ENCODE measurements at regions not wholly inside any gene's neighbourhood (a gene's known extent, or its start where the extent isn't known, plus 50 kb on each side); places are given as distances from the start of the nearest gene placed in this dataset.

GRCh38 chr12:28896421-28896820 lies 252.7 kb upstream of the FAR2 start:
- TF ChIP-seq, protein P1, sequence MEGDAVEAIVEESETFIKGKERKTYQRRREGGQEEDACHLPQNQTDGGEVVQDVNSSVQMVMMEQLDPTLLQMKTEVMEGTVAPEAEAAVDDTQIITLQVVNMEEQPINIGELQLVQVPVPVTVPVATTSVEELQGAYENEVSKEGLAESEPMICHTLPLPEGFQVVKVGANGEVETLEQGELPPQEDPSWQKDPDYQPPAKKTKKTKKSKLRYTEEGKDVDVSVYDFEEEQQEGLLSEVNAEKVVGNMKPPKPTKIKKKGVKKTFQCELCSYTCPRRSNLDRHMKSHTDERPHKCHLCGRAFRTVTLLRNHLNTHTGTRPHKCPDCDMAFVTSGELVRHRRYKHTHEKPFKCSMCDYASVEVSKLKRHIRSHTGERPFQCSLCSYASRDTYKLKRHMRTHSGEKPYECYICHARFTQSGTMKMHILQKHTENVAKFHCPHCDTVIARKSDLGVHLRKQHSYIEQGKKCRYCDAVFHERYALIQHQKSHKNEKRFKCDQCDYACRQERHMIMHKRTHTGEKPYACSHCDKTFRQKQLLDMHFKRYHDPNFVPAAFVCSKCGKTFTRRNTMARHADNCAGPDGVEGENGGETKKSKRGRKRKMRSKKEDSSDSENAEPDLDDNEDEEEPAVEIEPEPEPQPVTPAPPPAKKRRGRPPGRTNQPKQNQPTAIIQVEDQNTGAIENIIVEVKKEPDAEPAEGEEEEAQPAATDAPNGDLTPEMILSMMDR (IDR thresholded peaks at IDR 0.05): no peak
- H3K36me3 Mint-ChIP-seq (ENCODE audit: unreplicated experiment): no peaks in the 10 kb centered on the region
- peaks cover 12% of the 10 kb centered on the region for H3K9me3 Mint-ChIP-seq (ENCODE audit: unreplicated experiment)
- DNase-seq (ENCODE audit: extremely low spot score, unreplicated experiment): no peak
- peaks cover 21% of the 10 kb centered on the region for H3K4me1 Mint-ChIP-seq (ENCODE audit: unreplicated experiment)
- no peaks in the 10 kb centered on the region for H3K27me3 Mint-ChIP-seq (ENCODE audit: unreplicated experiment)
- H3K4me3 Mint-ChIP-seq (ENCODE audit: unreplicated experiment): no peak overlapping the region
- no peak overlapping the region for H3K27ac Mint-ChIP-seq (ENCODE audit: unreplicated experiment)

- TF ChIP-seq, protein P1 (IDR thresholded peaks at IDR 0.05): no peak
- no peaks in the 10 kb centered on the region for H3K36me3 Mint-ChIP-seq (ENCODE audit: unreplicated experiment)
- no peak overlapping the region for H3K27ac Mint-ChIP-seq (ENCODE audit: unreplicated experiment)
- DNase-seq (ENCODE audit: extremely low spot score, unreplicated experiment): no peak
- H3K4me3 Mint-ChIP-seq (ENCODE audit: unreplicated experiment): no peak overlapping the region
- H3K4me1 Mint-ChIP-seq (ENCODE audit: unreplicated experiment): peaks cover 19% of the 10 kb centered on the region
- H3K27me3 Mint-ChIP-seq (ENCODE audit: unreplicated experiment): no peaks in the 10 kb centered on the region
- H3K9me3 Mint-ChIP-seq (ENCODE audit: unreplicated experiment): peaks cover 12% of the 10 kb centered on the region
Observed at GRCh38 chr12:28898038-28898437, 251.0 kb upstream of the FAR2 start.

DNA sequence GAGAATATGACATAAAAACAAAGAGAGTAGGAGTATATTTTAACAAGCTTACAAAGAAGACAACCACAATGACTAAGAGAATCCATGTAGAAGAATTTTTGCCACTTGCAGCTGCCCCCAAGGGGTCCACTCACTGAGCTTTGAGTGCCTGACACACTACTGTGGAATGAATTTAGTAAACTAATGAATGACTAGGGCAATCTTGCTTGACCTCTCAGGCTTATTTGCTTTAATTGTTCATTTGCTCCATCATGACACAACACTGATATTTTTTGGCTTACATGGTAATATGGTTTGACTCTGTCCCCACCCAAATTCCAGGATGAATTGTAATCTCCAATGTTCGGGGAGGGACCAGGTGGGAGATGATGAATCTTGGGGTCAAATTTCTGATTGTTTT lies 249.1 kb upstream of the FAR2 start:
- Mint-ChIP-seq H3K9me3 (ENCODE audit: unreplicated experiment) (peaks cover 21% of the 10 kb centered on the region), H3K27ac (ENCODE audit: unreplicated experiment) (peak overlapping the region; percentile 8), H3K36me3 (ENCODE audit: unreplicated experiment) (no peaks in the 10 kb centered on the region), H3K4me1 (ENCODE audit: unreplicated experiment) (peaks cover 8% of the 10 kb centered on the region), H3K27me3 (ENCODE audit: unreplicated experiment) (no peaks in the 10 kb centered on the region), H3K4me3 (ENCODE audit: unreplicated experiment) (no peak overlapping the region)
- no peak for DNase-seq (ENCODE audit: extremely low spot score, unreplicated experiment)
- TF ChIP-seq, protein P1 (IDR thresholded peaks at IDR 0.05): no peak

- Mint-ChIP-seq H3K4me3 (ENCODE audit: unreplicated experiment) (no peak overlapping the region), H3K4me1 (ENCODE audit: unreplicated experiment) (peaks cover 8% of the 10 kb centered on the region), H3K27ac (ENCODE audit: unreplicated experiment) (no peak overlapping the region), H3K9me3 (ENCODE audit: unreplicated experiment) (peaks cover 38% of the 10 kb centered on the region), H3K36me3 (ENCODE audit: unreplicated experiment) (peaks cover 5% of the 10 kb centered on the region), H3K27me3 (ENCODE audit: unreplicated experiment) (no peaks in the 10 kb centered on the region)
- no peak for DNase-seq (ENCODE audit: extremely low spot score, unreplicated experiment)
- TF ChIP-seq, protein P1 (IDR thresholded peaks at IDR 0.05): no peak
Observed at GRCh38 chr12:28905220-28905955, 243.7 kb upstream of the FAR2 start.

GRCh38 chr12:28908646-28909045 lies 240.4 kb upstream of the FAR2 start:
- no peak for DNase-seq (ENCODE audit: extremely low spot score, unreplicated experiment)
- no peak overlapping the region for H3K4me3 Mint-ChIP-seq (ENCODE audit: unreplicated experiment)
- H3K36me3 Mint-ChIP-seq (ENCODE audit: unreplicated experiment): peaks cover 5% of the 10 kb centered on the region
- H3K27ac Mint-ChIP-seq (ENCODE audit: unreplicated experiment): no peak overlapping the region
- H3K4me1 Mint-ChIP-seq (ENCODE audit: unreplicated experiment): peaks cover 7% of the 10 kb centered on the region
- H3K9me3 Mint-ChIP-seq (ENCODE audit: unreplicated experiment): peaks cover 52% of the 10 kb centered on the region
- TF ChIP-seq, protein P1 (IDR thresholded peaks at IDR 0.05): no peak
- H3K27me3 Mint-ChIP-seq (ENCODE audit: unreplicated experiment): no peaks in the 10 kb centered on the region

Measured in osteocyte (in vitro differentiated cells).